ENCODE measurements at regions not wholly inside any gene's neighbourhood (a gene's known extent, or its start where the extent isn't known, plus 50 kb on each side); places are given as distances from the start of the nearest gene placed in this dataset.

DNA sequence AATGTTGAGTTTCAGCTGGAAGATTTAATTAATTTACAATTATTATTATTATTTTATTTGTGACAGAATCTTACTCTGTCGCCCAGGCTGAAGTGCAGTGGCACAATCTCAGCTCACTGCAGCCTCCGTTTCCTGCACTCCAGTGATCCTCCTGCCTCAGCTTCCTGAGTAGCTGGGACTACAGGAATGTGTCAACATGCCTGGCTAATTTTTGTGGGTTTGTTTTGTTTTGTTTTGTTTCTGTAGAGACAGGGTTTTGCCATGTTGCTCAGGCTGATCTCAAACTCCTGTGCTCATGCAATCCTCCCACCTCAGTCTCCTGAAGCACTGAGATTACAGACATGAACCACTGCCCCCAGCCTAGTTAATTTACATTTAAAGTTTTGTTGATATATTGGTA is 93.8 kb upstream of the MEOX2 start:
- H3K9me3 ChIP-seq (ENCODE audit: control insufficient read depth, insufficient read depth, low read length): no peaks in the 10 kb centered on the region
- TF ChIP-seq EZH2phosphoT487 (IDR thresholded peaks at IDR 0.05; ENCODE audit: borderline replicate concordance, low read length): no peak
- TF ChIP-seq, protein P1, sequence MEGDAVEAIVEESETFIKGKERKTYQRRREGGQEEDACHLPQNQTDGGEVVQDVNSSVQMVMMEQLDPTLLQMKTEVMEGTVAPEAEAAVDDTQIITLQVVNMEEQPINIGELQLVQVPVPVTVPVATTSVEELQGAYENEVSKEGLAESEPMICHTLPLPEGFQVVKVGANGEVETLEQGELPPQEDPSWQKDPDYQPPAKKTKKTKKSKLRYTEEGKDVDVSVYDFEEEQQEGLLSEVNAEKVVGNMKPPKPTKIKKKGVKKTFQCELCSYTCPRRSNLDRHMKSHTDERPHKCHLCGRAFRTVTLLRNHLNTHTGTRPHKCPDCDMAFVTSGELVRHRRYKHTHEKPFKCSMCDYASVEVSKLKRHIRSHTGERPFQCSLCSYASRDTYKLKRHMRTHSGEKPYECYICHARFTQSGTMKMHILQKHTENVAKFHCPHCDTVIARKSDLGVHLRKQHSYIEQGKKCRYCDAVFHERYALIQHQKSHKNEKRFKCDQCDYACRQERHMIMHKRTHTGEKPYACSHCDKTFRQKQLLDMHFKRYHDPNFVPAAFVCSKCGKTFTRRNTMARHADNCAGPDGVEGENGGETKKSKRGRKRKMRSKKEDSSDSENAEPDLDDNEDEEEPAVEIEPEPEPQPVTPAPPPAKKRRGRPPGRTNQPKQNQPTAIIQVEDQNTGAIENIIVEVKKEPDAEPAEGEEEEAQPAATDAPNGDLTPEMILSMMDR (IDR thresholded peaks at IDR 0.05; ENCODE audit: low read depth, low read length, poor library complexity, severe bottlenecking): no peak
- H3K4me1 ChIP-seq (ENCODE audit: control insufficient read depth, low read length): no peaks in the 10 kb centered on the region
- H3K27me3 ChIP-seq (ENCODE audit: control insufficient read depth, low read length): no peaks in the 10 kb centered on the region
- no peaks in the 10 kb centered on the region for H3K79me2 ChIP-seq (ENCODE audit: control insufficient read depth, low read length)
- no peaks in the 10 kb centered on the region for H3K9me2 ChIP-seq (replicated peaks; ENCODE audit: control insufficient read depth, low read length)
- H3F3A ChIP-seq (ENCODE audit: control insufficient read depth, insufficient read depth): no peaks in the 10 kb centered on the region
- no peak overlapping the region for H3K27ac ChIP-seq (ENCODE audit: low read depth, low read length)
- no peak overlapping the region for H3K4me2 ChIP-seq (ENCODE audit: low read length)
- H4K20me1 ChIP-seq (ENCODE audit: control insufficient read depth, insufficient read depth, low read depth, low read length): no peaks in the 10 kb centered on the region
- H3K4me3 ChIP-seq (ENCODE audit: low read length): no peak overlapping the region
- no peaks in the 10 kb centered on the region for H3K36me3 ChIP-seq (ENCODE audit: control insufficient read depth, low read length)

- no peaks in the 10 kb centered on the region for H3K27me3 ChIP-seq (ENCODE audit: control insufficient read depth, low read length)
- H3K4me3 ChIP-seq (ENCODE audit: low read length): no peak overlapping the region
- no peaks in the 10 kb centered on the region for H3K4me1 ChIP-seq (ENCODE audit: control insufficient read depth, low read length)
- TF ChIP-seq, protein P1 (IDR thresholded peaks at IDR 0.05; ENCODE audit: low read depth, low read length, poor library complexity, severe bottlenecking): no peak
- TF ChIP-seq EZH2phosphoT487 (IDR thresholded peaks at IDR 0.05; ENCODE audit: borderline replicate concordance, low read length): no peak
- H3K27ac ChIP-seq (ENCODE audit: low read depth, low read length): no peak overlapping the region
- no peaks in the 10 kb centered on the region for H3K79me2 ChIP-seq (ENCODE audit: control insufficient read depth, low read length)
- no peak overlapping the region for H3K4me2 ChIP-seq (ENCODE audit: low read length)
- no peaks in the 10 kb centered on the region for H3K9me3 ChIP-seq (ENCODE audit: control insufficient read depth, insufficient read depth, low read length)
- H3F3A ChIP-seq (ENCODE audit: control insufficient read depth, insufficient read depth): no peaks in the 10 kb centered on the region
- no peaks in the 10 kb centered on the region for H4K20me1 ChIP-seq (ENCODE audit: control insufficient read depth, insufficient read depth, low read depth, low read length)
- H3K9me2 ChIP-seq (replicated peaks; ENCODE audit: control insufficient read depth, low read length): no peaks in the 10 kb centered on the region
- no peaks in the 10 kb centered on the region for H3K36me3 ChIP-seq (ENCODE audit: control insufficient read depth, low read length)
Observed at GRCh38 chr7:15778191-15778590, 91.7 kb upstream of the MEOX2 start.

DNA sequence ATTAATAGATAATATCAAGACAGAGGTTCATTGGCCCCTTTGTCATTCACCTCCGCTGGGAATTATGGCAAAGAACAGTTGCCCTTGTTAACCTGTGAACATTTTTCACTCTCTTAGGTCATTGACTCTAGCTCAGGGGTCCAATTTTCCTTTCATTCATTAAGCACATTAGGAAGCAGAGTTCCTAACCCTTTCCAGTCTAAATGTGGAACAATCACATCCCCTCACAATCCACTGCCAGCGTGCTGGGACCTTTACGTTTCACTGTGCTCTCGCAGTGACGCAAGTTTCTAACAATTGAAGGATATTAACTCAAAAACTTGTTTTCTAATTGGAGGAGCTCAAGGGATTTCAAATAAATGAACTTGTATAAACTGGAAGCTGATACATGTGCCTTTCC is 79.3 kb upstream of the MEOX2 start:
- no peak overlapping the region for H3K27ac ChIP-seq (ENCODE audit: low read depth, low read length)
- no peaks in the 10 kb centered on the region for H3K27me3 ChIP-seq (ENCODE audit: control insufficient read depth, low read length)
- no peaks in the 10 kb centered on the region for H3K9me2 ChIP-seq (replicated peaks; ENCODE audit: control insufficient read depth, low read length)
- H4K20me1 ChIP-seq (ENCODE audit: control insufficient read depth, insufficient read depth, low read depth, low read length): no peaks in the 10 kb centered on the region
- H3K4me3 ChIP-seq (ENCODE audit: low read length): no peak overlapping the region
- no peaks in the 10 kb centered on the region for H3K79me2 ChIP-seq (ENCODE audit: control insufficient read depth, low read length)
- H3K4me1 ChIP-seq (ENCODE audit: control insufficient read depth, low read length): no peaks in the 10 kb centered on the region
- H3K9me3 ChIP-seq (ENCODE audit: control insufficient read depth, insufficient read depth, low read length): no peaks in the 10 kb centered on the region
- no peaks in the 10 kb centered on the region for H3K36me3 ChIP-seq (ENCODE audit: control insufficient read depth, low read length)
- no peaks in the 10 kb centered on the region for H3F3A ChIP-seq (ENCODE audit: control insufficient read depth, insufficient read depth)
- H3K4me2 ChIP-seq (ENCODE audit: low read length): no peak overlapping the region
- no peak for TF ChIP-seq EZH2phosphoT487 (IDR thresholded peaks at IDR 0.05; ENCODE audit: borderline replicate concordance, low read length)
- TF ChIP-seq, protein P1 (IDR thresholded peaks at IDR 0.05; ENCODE audit: low read depth, low read length, poor library complexity, severe bottlenecking): no peak

Data from DOHH2 (cell line).